Activated CD4-positive, CD25-positive, alpha-beta regulatory T cell treated with anti-CD3 and anti-CD28 coated beads, Interleukin-2, amount 50 U/mL, for 24 hours (primary cell): ENCODE measurements at regions not wholly inside any gene's neighbourhood (a gene's known extent, or its start where the extent isn't known, plus 50 kb on each side); places are given as distances from the start of the nearest gene placed in this dataset.

ENCODE experiments used
- ATAC-seq, 2 donors: fragments of 150-1000 bp; cut with Tn5 transposase; one replicate each; pipeline ENCODE4 v1.10.0; 2021; ENCODE audit warnings: mild to moderate bottlenecking in 1 of 2, moderate library complexity in 1 of 2

- no peak for ATAC-seq
Measured at GRCh38 chr11:43576320-43576802, 104.2 kb upstream of the HSD17B12 start.

- ATAC-seq = no peak
Measured at GRCh38 chr11:43576803-43577521, 103.6 kb upstream of the HSD17B12 start.

GRCh38 chr11:43577566-43578264, 102.8 kb upstream of the HSD17B12 start:
- ATAC-seq = no peak

DNA sequence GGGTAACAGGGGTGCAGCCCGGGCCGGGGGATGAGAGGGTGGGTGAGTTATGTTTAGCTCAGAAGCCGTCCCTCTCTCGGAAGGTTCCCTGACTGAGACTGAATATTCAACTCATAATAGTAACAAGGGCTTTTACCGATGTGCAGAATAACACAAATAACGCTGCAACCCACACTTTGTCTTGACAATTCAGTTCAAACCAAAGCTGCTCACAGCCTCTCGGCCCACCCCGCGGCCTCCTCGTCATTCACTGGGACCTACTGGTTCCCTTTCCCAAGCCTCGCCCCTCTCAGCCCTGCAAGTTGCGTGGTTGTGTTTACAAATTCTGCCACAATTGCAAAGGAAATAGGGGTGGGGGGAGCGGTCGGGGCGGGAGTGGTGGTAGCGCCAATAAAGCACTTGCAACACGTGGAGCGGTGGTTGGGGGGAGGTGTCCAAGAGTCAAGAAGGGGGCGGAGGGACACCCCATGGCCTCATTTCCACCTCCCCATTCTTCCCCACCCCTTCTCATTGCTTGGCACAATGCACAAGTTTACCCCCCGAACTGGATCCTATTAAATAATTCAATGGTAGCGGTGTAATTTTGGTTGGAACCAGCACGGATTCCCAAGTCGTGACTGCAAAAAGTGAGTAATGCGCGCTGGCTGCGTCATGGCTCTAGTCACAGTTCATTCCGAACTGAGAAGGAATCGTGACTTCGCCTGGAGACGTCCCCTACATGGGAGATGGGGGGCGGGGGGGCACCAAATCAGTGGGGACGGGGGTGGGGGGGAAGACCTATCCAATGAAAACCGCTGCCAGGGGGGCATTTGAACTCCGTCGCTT, 102.0 kb upstream of the HSD17B12 start:
- no peak for ATAC-seq

DNA sequence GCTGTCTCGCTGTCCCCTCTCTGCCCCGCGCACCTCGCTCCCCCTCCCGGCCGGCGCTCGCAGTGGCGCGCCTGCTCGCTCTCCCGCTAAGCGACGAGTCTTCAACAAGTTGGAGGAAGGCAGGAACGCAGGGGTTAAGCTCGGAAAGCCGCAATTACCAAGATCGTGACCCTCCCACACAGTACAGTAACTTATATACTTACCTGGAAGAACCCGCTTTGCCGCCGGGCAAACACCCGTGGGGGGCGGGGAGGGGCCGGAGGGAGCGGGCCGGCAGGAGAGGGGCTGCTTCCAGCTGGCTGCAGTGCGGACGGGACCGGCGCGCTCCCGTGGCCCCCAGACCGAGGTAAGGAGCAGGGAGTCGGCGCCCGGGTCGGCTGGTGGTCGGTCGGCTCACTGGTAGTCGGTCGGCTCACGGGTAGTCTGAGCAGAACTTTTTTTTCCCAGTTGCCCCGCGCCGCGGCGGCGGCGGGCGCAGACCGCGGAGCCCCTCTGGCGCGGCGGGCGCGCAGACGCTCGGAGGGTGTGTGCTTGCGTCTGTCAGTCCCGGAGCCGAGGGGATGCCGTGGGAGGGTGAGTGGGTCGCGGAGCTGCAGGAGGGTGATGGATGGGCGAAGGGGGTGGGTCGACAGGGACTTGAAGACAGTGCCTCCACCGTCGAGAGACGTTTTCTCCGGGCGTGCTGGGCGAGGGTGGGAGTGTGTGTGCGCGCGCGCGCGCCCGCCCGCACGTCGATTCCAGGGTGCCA, 101.2 kb upstream of the HSD17B12 start:
- ATAC-seq = peak; percentile 48 to 61

DNA sequence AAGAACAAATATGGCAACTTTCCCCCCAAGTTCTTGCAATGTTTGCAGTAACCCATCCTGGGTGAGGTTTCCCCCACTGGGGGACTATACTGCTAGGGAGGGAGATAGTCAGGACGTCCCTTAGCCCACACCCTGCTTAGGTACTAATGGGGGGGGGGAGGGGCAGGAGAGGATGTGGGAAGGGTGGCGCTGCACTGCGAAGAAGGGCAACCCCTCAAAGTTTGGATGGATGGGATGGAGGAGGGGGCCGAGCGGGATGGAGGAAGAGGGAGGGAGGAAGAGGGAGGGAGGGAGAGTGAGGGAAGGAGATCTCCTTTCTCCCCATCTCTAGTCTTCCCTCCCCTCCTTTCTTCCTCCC, 100.6 kb upstream of the HSD17B12 start:
- no peak for ATAC-seq

GRCh38 chr11:43580735-43581369, 99.7 kb upstream of the HSD17B12 start:
- ATAC-seq = no peak

- ATAC-seq = no peak
Measured at GRCh38 chr11:43581370-43582023, 99.0 kb upstream of the HSD17B12 start.

DNA sequence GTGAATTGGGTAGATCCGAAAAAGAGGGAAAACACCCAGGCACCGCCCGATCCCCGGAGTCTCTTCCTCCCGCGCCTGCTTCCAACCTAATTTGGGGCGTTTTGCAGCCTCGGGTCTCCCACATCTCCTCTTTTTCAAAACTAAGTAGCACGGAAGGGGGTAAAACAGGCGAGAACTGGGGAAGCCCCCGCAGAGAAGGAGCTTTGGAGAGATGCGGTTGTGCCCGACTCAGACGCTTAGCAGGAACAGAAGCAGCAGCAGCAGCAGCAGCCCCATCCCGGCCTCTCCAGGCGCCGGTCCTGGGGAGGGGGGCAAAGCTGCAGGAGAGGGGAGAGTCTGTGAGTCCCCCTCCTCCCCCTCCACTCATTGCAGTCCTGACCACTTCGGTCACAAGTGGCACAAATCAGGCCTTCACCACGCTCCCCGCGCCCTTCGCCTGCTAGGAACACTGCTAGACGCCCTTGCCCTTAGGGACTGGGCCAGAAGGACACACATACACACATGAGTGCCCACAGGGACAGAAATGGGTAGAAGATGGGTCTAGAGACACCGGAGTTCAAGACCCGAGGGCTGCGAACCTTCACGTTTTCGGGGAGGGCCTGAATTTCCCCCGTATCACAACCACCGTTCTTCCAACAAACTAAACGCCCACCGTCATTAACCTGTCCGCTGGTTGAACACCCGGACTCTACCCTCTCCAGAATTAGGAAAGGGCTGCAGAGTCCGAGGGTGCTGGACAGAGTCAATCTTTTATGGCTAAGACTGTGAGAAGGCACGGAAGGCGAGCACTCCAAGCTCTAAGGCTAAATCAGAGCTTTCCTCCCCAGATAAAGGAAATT, 98.3 kb upstream of the HSD17B12 start:
- ATAC-seq = no peak

DNA sequence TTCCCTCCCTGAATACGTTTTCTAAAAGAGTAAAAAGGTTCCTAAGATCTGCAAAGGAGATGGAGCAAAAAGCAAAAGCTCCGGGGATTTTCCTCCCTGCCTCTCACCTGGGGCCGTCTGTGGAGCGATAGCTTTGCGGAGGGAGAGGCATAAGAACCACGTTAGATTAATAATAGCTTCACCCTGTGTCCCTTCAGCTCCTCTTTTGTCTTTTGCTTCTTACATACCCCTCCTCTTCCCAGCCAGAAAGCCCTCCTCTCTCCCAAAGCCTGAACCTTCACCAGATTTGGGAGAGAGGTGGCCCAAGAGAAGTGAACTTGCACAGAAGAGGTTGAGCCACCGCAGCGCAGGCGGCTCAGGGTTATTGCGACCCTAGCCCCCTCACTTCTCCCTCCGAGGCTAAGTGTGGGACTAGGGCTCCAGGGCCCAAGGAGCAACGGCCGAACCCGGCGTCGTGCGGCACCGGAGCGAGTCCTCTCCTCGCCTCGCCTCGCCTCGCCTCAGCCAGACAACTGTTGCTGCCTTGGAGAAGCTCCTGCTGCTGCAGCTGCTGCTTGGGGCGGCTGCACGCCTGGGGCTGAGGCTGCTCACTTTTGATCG, 97.6 kb upstream of the HSD17B12 start:
- no peak for ATAC-seq

- ATAC-seq = no peak
Measured at GRCh38 chr11:43583548-43583947, 97.0 kb upstream of the HSD17B12 start.

- no peak for ATAC-seq
Measured at GRCh38 chr11:43585877-43586608, 94.5 kb upstream of the HSD17B12 start.

- no peak for ATAC-seq
Measured at GRCh38 chr11:43589601-43590250, 90.8 kb upstream of the HSD17B12 start.

DNA sequence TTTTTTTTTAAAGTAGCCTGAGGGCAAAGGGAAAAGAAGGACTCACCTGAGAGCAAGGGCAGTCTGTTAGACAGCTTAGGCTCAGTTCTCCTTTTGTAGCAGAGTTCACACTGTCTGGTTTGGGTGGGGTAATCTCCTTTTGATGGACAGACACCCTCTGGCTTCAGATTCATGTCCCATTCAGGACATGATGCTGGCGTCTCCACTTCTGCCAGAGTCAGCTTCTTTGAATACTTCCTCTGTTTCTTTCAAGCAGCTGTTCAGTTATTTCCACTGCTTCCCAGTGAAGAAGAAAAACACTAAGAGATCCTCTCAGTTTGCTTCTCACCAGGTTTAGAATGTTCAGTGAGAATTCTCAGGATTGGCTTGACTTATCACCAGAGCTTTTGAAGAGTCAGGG, 79.0 kb upstream of the HSD17B12 start:
- ATAC-seq = no peak

DNA sequence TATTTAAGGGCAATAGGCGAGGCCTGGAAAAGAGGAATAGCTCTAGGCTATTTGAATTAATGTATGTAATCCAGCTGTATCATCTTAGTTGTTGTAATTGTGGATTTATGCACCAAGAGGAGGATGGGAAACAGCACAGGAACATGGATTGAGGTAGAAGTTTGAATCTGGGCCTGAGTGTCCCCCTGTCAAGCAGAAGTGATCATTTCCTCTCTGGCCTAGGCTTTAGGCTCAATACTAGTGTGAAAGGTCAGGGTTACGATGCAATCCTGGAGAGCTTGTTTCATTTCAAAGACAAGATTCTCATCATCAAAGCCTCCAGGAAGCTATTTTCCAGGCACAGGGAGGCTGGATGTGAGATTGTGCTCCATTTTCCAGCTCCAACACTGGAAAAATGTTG, 77.9 kb upstream of the HSD17B12 start:
- no peak for ATAC-seq

- no peak for ATAC-seq
Measured at GRCh38 chr11:43614214-43614613, 66.3 kb upstream of the HSD17B12 start.

GRCh38 chr11:43619863-43620505, 60.6 kb upstream of the HSD17B12 start:
- ATAC-seq = no peak

GRCh38 chr11:43626798-43627197, 53.7 kb upstream of the HSD17B12 start:
- no peak for ATAC-seq
